Right hindlimb (tissue), 1 donor: ENCODE measurements at regions not wholly inside any gene's neighbourhood (a gene's known extent, or its start where the extent isn't known, plus 50 kb on each side); places are given as distances from the start of the nearest gene placed in this dataset.

ENCODE experiments used
- DNase-seq: peaks from one replicate; pipeline ENCODE4 v3.0.0-alpha.2; 2018

DNA sequence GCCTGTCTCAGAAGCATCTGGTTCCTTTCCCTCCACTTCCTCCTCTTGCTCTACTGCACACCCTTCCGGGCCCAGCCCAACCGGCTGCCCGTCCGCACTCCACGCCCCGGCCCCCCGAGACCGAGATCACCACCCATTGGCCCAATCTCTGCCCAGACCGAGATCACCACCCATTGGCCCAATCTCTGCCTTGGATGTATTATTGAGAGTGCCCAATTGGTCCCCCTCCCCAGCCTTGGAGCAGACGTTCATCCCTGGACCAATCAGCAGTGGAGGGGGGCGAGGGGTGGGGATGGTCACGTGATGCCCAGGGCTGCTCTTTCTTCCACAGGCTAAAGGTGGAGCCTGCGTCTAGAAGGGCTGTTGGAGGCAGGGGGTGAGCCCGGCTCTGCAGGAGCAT lies 75.6 kb upstream of the TMEM132C start:
- DNase-seq, result no peak

DNA sequence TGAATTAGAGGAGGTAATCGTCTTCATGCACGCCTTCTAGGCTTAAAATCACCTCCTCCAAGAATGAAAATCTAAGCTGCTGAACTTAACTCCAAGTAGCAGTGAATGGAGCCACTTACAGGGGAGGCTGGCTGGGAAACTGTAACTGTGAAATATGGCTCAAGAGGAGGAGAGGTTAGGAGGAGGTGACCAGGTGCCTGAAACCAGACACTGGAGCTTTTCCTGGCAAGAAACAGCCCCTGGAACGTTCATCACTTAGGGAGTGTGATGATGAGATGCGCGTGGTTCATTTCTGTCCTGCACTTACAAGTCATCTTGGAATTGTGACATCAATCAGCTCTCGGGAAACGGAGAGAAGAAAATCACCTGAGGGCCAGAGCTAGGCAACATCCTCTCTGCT lies 62.3 kb upstream of the TMEM132C start:
- DNase-seq, result no peak

DNA sequence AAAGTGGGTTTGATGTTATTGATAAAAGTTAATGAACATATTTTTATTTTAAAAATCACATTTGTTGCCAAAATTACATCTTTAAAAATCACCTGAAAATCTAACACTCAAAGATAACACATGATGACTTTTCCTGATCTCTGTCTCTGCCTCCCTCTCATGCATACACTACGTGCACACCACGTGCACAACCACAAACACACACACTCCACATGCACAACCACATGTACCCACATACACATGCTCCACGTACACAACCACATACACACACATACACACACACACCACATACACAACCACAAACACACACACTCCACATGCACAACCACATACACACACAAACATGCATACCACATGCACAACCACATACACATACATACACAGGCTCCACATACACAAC lies 61.8 kb upstream of the TMEM132C start:
- DNase-seq, result no peak

DNA sequence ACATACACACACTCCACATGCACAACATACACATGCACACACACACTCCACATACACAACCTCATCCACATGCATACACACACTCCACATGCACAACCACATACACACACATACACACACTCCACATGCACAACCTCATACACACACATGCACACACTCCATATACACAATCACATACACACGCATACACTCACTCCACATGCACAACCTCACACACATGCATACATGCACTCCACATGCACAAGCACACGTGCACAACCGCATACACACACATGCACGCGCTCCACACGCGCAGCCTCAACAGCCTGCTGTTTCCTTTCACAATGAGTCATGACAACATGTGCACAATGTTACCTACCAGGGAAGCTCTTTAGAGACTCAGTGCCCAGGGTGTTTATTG lies 61.2 kb upstream of the TMEM132C start:
- DNase-seq, result no peak
